Heart right ventricle (tissue), 16 donors: ENCODE measurements at regions not wholly inside any gene's neighbourhood (a gene's known extent, or its start where the extent isn't known, plus 50 kb on each side); places are given as distances from the start of the nearest gene placed in this dataset.

Source experiments
- ATAC-seq, 8 donors: fragments of 200-7000 bp; cut with Tn5 transposase; one replicate each; pipeline ENCODE4 v1.9.1; 2020; ENCODE audit warnings: mild to moderate bottlenecking in 8 of 8, moderate library complexity in 8 of 8, moderate number of reproducible peaks in 1 of 8
- DNase-seq, 2 donors: peaks; one replicate each; pipeline ENCODE4 v3.0.0-alpha.2; 2020
- H3K27ac ChIP-seq, 10 donors: fragments of 200-600 bp; sonication (generic) in 2 of 10; one replicate each; pipeline versions ENCODE4 v1.5.0 to v1.8.0; 2020 to 2022; ENCODE audit warnings: mild to moderate bottlenecking in 3 of 10
- H3K27me3 ChIP-seq, 7 donors: fragments of 200-600 bp; one replicate each; pipeline ENCODE4 v1.8.0; 2021 to 2022; ENCODE audit warnings: mild to moderate bottlenecking in 2 of 7
- H3K36me3 ChIP-seq, 9 donors: fragments of 200-600 bp; sonication (generic) in 1 of 9; one replicate each; pipeline versions ENCODE4 v1.5.0 to v1.8.0; 2020 to 2022; ENCODE audit warnings: mild to moderate bottlenecking in 2 of 9
- H3K4me1 ChIP-seq, 9 donors: fragments of 200-600 bp; sonication (generic) in 1 of 9; one replicate each; pipeline versions ENCODE4 v1.5.0 to v1.8.0; 2020 to 2022; ENCODE audit warnings: mild to moderate bottlenecking in 4 of 9
- H3K4me3 ChIP-seq, 10 donors: fragments of 200-600 bp; sonication (generic) in 2 of 10; one replicate each; pipeline versions ENCODE4 v1.5.0 to v1.8.0; 2020 to 2022; ENCODE audit warnings: mild to moderate bottlenecking in 7 of 10, moderate library complexity in 2 of 10
- H3K9me3 ChIP-seq, 11 donors: fragments of 200-600 bp in 10 of 11; sonication (generic) in 2 of 11; one replicate each; pipeline versions ENCODE4 v1.5.0 to v1.8.0; 2013 to 2022; ENCODE audit warnings: mild to moderate bottlenecking in 2 of 11, control low read depth in 1 of 11, moderate library complexity in 1 of 11
- CTCF ChIP-seq, 9 donors: fragments of 200-600 bp; sonication (generic) in 2 of 9; IDR thresholded peaks; one replicate each; pipeline versions ENCODE4 v1.5.0 to v1.8.0; 2021 to 2022; ENCODE audit warnings: antibody characterized with exemption in 9 of 9, mild to moderate bottlenecking in 5 of 9, moderate library complexity in 1 of 9
- WGBS, 2 donors: extraction: QIAGEN DNeasy Blood & Tissue Kit; methylation state at CpG; one replicate each; pipeline ENCODE4 v1.1.7; 2013; ENCODE audit warnings: inconsistent platforms in 1 of 2; 5-methylcytosine and 5-hydroxymethylcytosine counted together
- intact Hi-C, 10 donors: fragments of 100-400 bp; cut with DNase I; formaldehyde crosslinking; loops; one replicate each; pipeline versions ENCODE4 v1.11.1 to v1.14.2; 2022
- donor health status: Arrhythmogenic right ventricular cardiomyopathy.
- donor health status: ischemic (EF 13 %, LVEDD 7.1; RV severe dilation, severe dysfunction).
- donor health status: healthy with polysubstance abuse.
- donor health status: DM: no; HTN: yes; CAD: no.
- donor health status: DM: no; HTN: no; CAD: no.
- donor health status: ischemic (EF 25% LVEDD 6.9; RV normal size, moderate dysfunction).
- donor health status: ischemic (EF 25% LVEDD 5.7; RV mildly dilated, moderate dysfunction).
- donor health status: healthy.
- donor health status: DM: yes; HTN: yes; CAD: no.
- donor health status: Ischemic cardiomyopathy.
- donor health status: ischemic (EF 35%, LVEDD 5.7; RV mildly dilated, moderate dysfunction).
- donor health status: nonischemic (EF 11% LVEDD 7.7; RV severe dilation, severe dysfunction).
- donor health status: DM: yes; HTN: yes; CAD: no.
- donor health status: PGD.
- donor health status: ischemic (EF 29% LVEDD 5.4; RV normal size, mild dysfunction).
- donor health status: nonischemic (EF 23%, LVEDD 6.1; RV moderate dilation, normal function).

GRCh38 chr2:22912398-22912797, 472.6 kb upstream of the KLHL29 start:
- Histone ChIP-seq H3K27me3 (peaks cover 0 to 3% (median 0%) of the 10 kb centered on the region in 7 donors), H3K27ac (no peak overlapping the region), H3K4me3 (no peak overlapping the region), H3K36me3 (no peaks in the 10 kb centered on the region), H3K4me1 (no peaks in the 10 kb centered on the region), H3K9me3 (no peaks in the 10 kb centered on the region)
- DNase-seq (no peak), ATAC-seq (no peak)
- TF ChIP-seq CTCF (IDR thresholded peaks at IDR 0.05), result no peak
- WGBS, 2 donors, result 69 to 73% methylated on average over 3 of the region's 3 CpGs
- intact Hi-C loops, result no loop called here

GRCh38 chr2:22929998-22930397, 455.0 kb upstream of the KLHL29 start:
- H3K4me3 ChIP-seq, result no peak overlapping the region
- peaks cover 0 to 14% (median 0%) of the 10 kb centered on the region in 7 donors for H3K27me3 ChIP-seq
- intact Hi-C loops, result loop anchor here in 1 of 10 donors (5.0 kb wide), 1 partner anchor 1868 kb away; no protein-coding TSS in a partner anchor
- DNase-seq (no peak), ATAC-seq (no peak)
- no peaks in the 10 kb centered on the region for H3K9me3 ChIP-seq
- no peaks in the 10 kb centered on the region for H3K4me1 ChIP-seq
- WGBS, 2 donors, result 67 to 70% methylated on average over 1 of the region's 1 CpG
- H3K27ac ChIP-seq, result no peak overlapping the region
- no peak for TF ChIP-seq CTCF (IDR thresholded peaks at IDR 0.05)
- no peaks in the 10 kb centered on the region for H3K36me3 ChIP-seq

- no peaks in the 10 kb centered on the region for H3K9me3 ChIP-seq
- no peak overlapping the region for H3K4me3 ChIP-seq
- peaks cover 0 to 14% (median 0%) of the 10 kb centered on the region in 7 donors for H3K27me3 ChIP-seq
- no peak overlapping the region for H3K27ac ChIP-seq
- ATAC-seq (no peak), DNase-seq (no peak)
- no peaks in the 10 kb centered on the region for H3K36me3 ChIP-seq
- no peak for TF ChIP-seq CTCF (IDR thresholded peaks at IDR 0.05)
- WGBS, 2 donors, result 54 to 55% methylated on average over 6 of the region's 6 CpGs
- intact Hi-C loops, result loop anchor here in 1 of 10 donors (5.0 kb wide), 1 partner anchor 1868 kb away; no protein-coding TSS in a partner anchor
- H3K4me1 ChIP-seq, result no peaks in the 10 kb centered on the region
These were observed 454.2 kb upstream of the KLHL29 start for GRCh38 chr2:22930781-22931180.

DNA sequence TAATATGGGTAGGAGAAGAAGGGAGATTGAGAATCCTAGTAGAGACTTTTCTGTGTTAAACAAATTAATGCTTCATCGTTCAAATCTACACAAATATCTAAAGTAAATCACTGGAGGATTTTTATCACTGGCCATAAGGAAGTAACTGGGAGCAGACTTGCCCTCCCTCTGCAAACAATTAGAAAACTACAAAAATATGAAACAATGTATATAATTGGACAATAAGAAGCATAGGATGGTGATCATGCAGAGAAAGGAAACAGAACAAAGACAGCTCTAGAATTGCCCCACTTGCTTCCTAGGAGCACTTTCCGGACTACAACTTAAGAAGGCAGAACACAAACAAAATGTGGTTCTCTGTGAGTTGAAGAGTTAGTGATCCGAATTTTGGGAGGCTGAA, 452.7 kb upstream of the KLHL29 start:
- no peak overlapping the region for H3K27ac ChIP-seq
- DNase-seq (no peak), ATAC-seq (no peak)
- 66 to 72% methylated on average over 3 of the region's 3 CpGs for WGBS, 2 donors
- peaks cover 0 to 7% (median 0%) of the 10 kb centered on the region in 7 donors for H3K27me3 ChIP-seq
- no peaks in the 10 kb centered on the region for H3K9me3 ChIP-seq
- TF ChIP-seq CTCF (IDR thresholded peaks at IDR 0.05), result no peak
- H3K4me1 ChIP-seq, result no peaks in the 10 kb centered on the region
- H3K36me3 ChIP-seq, result no peaks in the 10 kb centered on the region
- intact Hi-C loops, result loop anchor here in 1 of 10 donors (5.0 kb wide), 1 partner anchor 1870 kb away; no protein-coding TSS in a partner anchor
- H3K4me3 ChIP-seq, result no peak overlapping the region
